Vagina (tissue), 2 donors: ENCODE measurements at regions not wholly inside any gene's neighbourhood (a gene's known extent, or its start where the extent isn't known, plus 50 kb on each side); places are given as distances from the start of the nearest gene placed in this dataset.
"Not testable (repeated sequence)": the region's sequence is repeated elsewhere in the genome, so short reads cannot be mapped to it uniquely, and the experiment has no call there.

Experiments used
- POLR2AphosphoS5 ChIP-seq, 2 donors: sonication (generic); formaldehyde crosslinking; IDR thresholded peaks; one replicate each; pipeline ENCODE4 v1.9.0; 2017; ENCODE audit warnings: antibody characterized with exemption in 2 of 2, mild to moderate bottlenecking in 2 of 2, low read depth in 1 of 2; ENCODE audit not compliant: insufficient read depth in 1 of 2
- TF ChIP-seq, protein P1 (sequence below), 3 experiments: fragments of 450-650 bp in 2 of 3; fragments of 200-600 bp in 1 of 3; sonication (generic) in 1 of 3; IDR thresholded peaks; one replicate each; pipeline ENCODE4 v1.5.1; 2017 to 2019; ENCODE audit warnings: antibody characterized with exemption in 3 of 3, mild to moderate bottlenecking in 2 of 3, moderate library complexity in 2 of 3

DNA sequence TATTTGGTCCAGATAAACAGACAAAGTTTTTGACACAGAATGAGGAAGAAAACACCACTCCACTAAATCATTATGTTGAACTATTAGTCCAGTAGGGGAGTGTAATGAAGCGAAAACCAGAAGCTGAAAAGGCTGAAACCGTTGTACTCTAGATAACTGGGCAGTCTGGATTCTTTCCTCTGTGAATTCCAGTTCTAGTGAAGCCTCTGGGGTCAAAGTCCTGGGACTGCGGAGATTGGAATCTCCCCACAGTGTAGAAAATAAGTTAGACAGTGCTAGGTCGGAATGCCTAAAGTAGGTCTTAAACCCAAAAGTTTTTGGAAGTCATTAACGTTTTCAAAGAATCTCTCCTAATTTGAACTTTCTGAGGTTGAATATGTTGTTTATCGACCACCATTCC, 1589.9 kb downstream of the REEP3 start:
- TF ChIP-seq, protein P1, sequence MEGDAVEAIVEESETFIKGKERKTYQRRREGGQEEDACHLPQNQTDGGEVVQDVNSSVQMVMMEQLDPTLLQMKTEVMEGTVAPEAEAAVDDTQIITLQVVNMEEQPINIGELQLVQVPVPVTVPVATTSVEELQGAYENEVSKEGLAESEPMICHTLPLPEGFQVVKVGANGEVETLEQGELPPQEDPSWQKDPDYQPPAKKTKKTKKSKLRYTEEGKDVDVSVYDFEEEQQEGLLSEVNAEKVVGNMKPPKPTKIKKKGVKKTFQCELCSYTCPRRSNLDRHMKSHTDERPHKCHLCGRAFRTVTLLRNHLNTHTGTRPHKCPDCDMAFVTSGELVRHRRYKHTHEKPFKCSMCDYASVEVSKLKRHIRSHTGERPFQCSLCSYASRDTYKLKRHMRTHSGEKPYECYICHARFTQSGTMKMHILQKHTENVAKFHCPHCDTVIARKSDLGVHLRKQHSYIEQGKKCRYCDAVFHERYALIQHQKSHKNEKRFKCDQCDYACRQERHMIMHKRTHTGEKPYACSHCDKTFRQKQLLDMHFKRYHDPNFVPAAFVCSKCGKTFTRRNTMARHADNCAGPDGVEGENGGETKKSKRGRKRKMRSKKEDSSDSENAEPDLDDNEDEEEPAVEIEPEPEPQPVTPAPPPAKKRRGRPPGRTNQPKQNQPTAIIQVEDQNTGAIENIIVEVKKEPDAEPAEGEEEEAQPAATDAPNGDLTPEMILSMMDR (IDR thresholded peaks at IDR 0.05), result not testable (repeated sequence)
- TF ChIP-seq POLR2AphosphoS5 (IDR thresholded peaks at IDR 0.05; ENCODE audit: insufficient read depth in 1 of 2, low read depth in 1 of 2), result not testable (repeated sequence)
